Activated gamma-delta T cell treated with Interleukin-2 at 50 U/mL for 16 hours (primary cell): ENCODE measurements at regions not wholly inside any gene's neighbourhood (a gene's known extent, or its start where the extent isn't known, plus 50 kb on each side); places are given as distances from the start of the nearest gene placed in this dataset.
"Not testable (repeated sequence)": the region's sequence is repeated elsewhere in the genome, so short reads cannot be mapped to it uniquely, and the experiment has no call there.

ENCODE experiments used
- DNase-seq: peaks from one replicate; pipeline ENCODE4 v3.0.0-alpha.2; 2020

GRCh38 chr10:2777666-2778355 lies 289.5 kb upstream of the PFKP start:
- no peak for DNase-seq

DNA sequence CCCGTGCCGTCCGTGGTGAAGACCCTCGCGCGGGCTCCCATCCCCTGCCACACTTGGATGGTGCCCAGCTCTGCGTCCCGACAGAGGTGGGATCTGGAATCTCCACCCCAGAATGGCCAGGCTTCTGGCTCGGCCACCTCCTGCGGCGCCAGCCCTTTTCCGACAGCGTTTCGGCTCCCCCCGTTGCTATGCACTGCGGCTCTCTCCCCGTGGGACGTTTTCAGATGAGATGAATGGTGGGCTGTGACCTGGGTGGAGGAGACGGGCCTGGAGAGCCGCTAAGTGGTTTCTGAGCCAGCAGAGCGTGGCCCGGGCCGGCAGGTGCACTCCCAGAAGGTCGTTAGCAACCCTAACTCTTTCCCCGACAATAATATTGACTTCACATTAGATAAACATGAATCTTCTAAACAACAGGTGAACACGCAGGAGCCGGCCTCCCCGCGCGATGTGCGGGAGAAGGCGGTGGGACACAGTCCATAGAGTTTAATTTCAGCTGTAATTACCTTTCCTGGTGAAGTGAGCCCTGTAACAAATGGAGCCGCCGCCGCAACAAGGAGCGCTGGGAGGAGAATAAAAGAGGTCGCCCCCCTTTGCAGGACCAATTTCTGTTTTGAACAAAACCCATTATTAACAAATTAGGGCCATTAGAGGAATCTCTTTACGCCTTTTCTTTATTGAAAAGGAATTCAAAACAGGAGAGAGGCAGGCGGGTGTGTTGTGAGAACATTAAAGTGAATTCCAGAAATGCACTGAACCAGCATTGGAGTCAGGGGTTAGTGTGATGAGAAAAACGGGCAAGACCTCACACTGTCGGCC lies 294.3 kb upstream of the PFKP start:
- no peak for DNase-seq

- DNase-seq = no peak
Observed at GRCh38 chr10:2772135-2772534, 295.2 kb upstream of the PFKP start.

DNA sequence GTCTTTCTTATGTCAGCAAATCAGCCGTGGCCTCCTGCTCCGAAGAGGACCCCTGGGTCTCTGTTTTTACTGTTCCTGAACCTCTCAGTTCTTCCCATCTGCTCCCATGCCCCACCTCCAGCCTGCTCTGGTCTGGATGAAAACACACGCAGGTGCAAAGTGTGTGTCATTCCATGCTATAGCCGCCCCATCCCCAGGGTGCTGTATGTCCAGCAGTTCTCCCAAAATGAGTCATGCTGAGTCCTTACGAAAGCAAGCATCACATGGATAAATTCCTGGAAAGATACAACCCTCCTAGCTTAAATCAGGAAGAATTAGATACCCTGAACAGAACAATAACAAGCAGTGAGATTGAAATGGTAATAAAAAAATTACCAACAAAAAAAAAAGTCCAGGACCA lies 300.1 kb upstream of the PFKP start:
- not testable (repeated sequence) for DNase-seq

GRCh38 chr10:2761971-2762370 lies 305.4 kb upstream of the PFKP start:
- no peak for DNase-seq

DNA sequence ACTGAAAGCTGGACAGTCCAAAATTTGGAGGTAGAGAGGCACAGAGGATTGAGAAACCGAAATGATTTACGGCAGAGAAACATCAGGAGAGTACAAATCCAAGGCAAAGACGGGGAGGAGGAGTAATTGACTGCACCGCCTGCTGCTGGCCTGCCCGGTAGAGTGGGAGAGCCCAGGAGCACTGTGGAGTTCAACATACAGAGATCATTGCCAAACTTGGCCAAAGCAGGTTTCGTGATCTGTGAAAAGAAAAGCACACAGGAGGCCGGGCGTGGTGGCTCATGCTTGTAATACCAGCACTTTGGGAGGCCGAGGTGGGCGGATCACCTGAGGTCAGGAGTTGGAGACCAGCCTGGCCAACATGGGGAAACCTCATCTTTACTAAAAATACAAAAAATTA lies 306.0 kb upstream of the PFKP start:
- no peak for DNase-seq

DNA sequence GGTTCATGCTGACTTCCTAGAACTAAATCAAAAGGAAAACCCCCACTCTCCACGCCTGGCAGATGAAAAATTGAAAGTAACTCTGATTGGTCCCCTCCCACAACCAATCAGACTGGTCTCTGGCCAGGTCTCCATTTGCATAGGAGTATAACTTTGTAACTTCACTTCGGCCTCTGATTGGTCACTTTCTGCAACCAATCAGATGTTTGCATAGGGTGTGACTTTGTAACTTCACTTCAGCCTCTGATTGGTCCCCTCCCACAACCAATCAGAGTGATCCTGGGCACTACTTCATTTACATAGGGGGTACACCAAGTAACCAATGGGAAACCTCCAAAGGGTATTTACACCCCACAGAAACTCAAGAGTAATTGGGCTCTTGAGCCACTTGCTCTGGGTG lies 306.6 kb upstream of the PFKP start:
- DNase-seq = no peak

GRCh38 chr10:2759233-2759632 lies 308.1 kb upstream of the PFKP start:
- DNase-seq = no peak

DNA sequence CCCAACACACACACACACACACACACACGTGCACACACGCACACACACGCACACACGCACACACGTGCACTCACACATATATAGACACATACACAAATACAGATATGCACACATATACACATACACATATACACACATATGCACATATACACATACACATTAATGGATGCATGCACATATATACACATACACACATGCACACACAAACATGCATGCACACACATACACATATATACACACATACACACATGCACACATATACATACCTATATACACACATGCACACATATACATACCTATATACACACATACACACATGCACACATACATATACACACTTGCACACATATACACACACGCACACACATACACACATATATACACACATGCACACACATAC lies 312.4 kb upstream of the PFKP start:
- no peak for DNase-seq

DNA sequence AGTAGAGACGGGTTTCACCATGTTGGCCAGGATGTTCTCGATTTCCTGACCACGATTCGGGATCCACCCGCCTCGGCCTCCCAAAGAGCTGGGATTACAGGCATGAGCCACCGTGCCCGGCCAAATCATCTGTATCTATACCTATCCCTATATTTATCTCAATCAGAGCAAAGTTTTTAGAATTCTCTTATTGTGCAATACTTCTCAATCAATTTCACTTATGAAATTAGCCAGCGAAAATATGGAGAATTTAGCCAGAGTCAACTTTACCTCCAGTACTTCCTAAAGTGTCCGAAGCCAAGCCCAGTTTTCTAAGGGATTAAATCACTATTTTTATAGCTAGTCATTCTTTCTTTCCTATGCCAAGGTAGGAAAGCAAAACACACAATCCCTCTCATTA lies 319.1 kb upstream of the PFKP start:
- DNase-seq = no peak

GRCh38 chr10:2746638-2747037 lies 320.7 kb upstream of the PFKP start:
- no peak for DNase-seq

DNA sequence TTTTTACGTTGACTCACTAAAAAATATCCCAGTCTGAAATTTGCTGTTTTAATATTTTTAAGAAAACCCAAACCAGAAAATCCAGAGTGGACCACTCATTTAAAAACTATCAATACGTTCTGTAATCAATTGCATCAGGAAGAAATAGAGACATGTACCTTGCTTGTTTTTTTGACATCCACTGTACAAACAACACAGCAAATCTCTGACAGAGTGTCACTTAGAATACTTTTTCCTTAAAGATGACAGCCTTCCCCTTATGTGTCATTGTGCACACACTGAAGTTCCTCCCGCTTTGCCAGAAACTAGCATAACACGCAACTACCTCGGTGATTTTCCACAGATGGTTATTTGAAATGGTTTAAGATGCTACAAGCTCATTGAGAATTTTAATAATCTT lies 321.7 kb upstream of the PFKP start:
- no peak for DNase-seq

GRCh38 chr10:2744547-2745200 lies 322.7 kb upstream of the PFKP start:
- no peak for DNase-seq

- no peak for DNase-seq
Observed at GRCh38 chr10:2734603-2735002, 332.7 kb upstream of the PFKP start.

DNA sequence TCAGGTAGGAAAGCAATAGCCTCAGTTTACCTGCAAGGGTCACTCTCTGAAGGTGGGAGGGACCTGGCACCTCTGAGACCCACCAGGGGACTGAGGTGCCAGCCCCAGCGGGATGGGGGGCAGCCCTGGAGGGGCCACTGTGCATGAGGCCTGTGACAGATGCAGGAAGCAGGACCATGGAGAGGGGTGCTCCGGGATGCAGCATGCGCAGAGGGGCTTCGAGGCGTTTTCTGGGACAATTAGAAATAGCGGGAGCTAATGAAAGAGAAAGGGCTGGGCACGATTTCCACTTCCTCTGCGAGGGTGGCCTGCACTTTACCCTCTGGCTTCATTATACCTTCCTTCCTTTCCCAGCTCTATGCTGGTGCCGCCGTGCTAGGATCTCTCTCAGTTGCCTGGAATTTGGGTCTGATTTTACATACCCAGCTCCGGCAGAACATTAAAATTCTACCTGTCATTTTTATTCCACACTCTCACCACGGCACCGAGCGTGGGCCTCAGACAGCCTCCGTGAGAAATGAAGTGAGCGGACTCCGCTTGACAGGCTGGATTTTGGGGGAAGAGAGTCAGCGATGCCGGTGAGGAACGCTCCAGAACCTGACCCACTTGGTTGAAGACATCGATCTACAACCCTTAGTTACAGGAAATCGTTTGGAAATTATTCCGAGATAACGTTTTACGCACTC lies 333.9 kb upstream of the PFKP start:
- DNase-seq = no peak

DNA sequence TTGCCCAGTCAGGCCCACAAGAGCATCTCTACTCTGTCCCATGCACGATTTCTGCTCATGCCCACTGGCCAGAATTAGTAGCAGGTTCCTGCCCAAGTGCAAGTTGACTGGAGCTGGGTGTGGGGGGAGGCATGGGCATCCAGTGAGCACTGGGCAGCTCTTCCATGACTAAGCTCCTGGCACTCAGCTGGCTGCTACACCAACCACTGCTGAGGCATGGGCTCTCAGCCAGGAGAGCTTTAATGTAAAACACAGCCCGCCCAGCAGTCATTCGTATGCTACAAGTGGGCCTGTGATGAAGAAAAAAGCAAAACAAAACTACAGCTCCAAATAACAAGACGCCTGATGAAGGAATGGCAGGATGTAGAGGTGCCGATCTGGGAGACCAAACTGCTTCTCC lies 335.4 kb upstream of the PFKP start:
- DNase-seq = no peak

GRCh38 chr10:2729197-2729596 lies 338.2 kb upstream of the PFKP start:
- no peak for DNase-seq

- no peak for DNase-seq
Observed at GRCh38 chr10:2728087-2728486, 339.3 kb upstream of the PFKP start.

- DNase-seq = no peak
Observed at GRCh38 chr10:2716596-2716995, 350.8 kb upstream of the PFKP start.

GRCh38 chr10:2714597-2714996 lies 352.8 kb upstream of the PFKP start:
- no peak for DNase-seq

DNA sequence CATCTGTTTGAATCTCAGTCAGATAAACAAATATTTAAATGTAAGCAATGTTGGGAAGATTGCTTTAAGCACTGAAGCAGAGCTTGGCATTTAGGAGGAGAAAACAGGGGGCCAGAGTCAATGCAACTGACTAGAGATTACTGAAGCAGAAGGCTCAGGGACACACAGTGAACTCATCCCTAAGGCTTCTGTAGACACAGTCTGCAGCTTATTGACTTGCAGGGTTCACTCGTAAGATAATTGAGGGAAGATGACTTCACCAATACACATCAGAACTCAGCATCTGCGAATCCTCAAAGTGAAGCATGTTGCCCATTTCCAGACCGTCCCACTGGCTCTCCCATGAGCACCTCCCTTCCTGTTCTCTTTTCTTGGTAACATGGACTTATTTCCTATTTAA lies 363.4 kb upstream of the PFKP start:
- no peak for DNase-seq

DNA sequence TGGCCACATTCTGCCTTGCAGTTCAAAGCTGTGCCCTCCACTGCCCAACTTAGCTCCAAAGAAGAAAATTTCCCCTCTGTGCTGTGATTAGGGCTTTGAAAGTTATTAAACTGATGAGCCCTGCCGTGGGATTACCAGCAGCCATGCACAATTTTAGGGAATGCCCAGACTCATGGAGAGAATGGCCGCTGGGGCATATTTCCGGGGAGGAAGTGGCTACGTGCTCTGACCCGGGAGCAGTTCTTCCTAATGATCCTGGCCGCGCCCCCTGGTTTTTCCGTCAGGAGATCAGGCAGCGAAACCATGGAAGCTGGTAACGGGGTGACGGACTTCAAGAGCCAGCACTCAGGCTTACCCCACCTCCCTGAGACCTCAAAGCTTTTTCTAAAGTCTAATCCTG lies 365.5 kb upstream of the PFKP start:
- DNase-seq = no peak

GRCh38 chr10:2700626-2701305 lies 366.6 kb upstream of the PFKP start:
- no peak for DNase-seq
